Neuronal stem cell (in vitro differentiated cells): ENCODE measurements at regions not wholly inside any gene's neighbourhood (a gene's known extent, or its start where the extent isn't known, plus 50 kb on each side); places are given as distances from the start of the nearest gene placed in this dataset.
"Not testable (repeated sequence)": the region's sequence is repeated elsewhere in the genome, so short reads cannot be mapped to it uniquely, and the experiment has no call there.

Experiments used
- DNase-seq: peaks from one replicate; pipeline ENCODE4 v3.0.0-alpha.2; 2013; ENCODE audit warnings: low spot score
- H2AFZ ChIP-seq: one replicate; pipeline ENCODE4 v1.6.1; 2013; ENCODE audit warnings: mild to moderate bottlenecking, low read length, inconsistent platforms
- H2AK5ac ChIP-seq: 2 replicates; pipeline ENCODE4 v1.6.1; 2013; ENCODE audit warnings: low read depth, mild to moderate bottlenecking, inconsistent platforms, low read length, moderate library complexity, mixed read lengths
- H2BK120ac ChIP-seq: 2 replicates; pipeline ENCODE4 v1.6.1; 2013; ENCODE audit warnings: low read depth, mild to moderate bottlenecking, inconsistent platforms, low read length, moderate library complexity, mixed read lengths
- H2BK12ac ChIP-seq: one replicate; pipeline ENCODE4 v1.6.1; 2013; ENCODE audit warnings: low read length, inconsistent platforms
- H2BK15ac ChIP-seq: 2 replicates; pipeline ENCODE4 v1.6.1; 2013; ENCODE audit warnings: mild to moderate bottlenecking, low read length, inconsistent platforms, mixed read lengths
- H2BK5ac ChIP-seq: one replicate; pipeline ENCODE4 v1.6.1; 2013; ENCODE audit warnings: inconsistent platforms, mild to moderate bottlenecking, low read length, moderate library complexity
- H3K14ac ChIP-seq: one replicate; pipeline ENCODE4 v1.6.1; 2013; ENCODE audit warnings: low read length, inconsistent platforms
- H3K18ac ChIP-seq: 2 replicates; pipeline ENCODE4 v1.6.1; 2013; ENCODE audit warnings: low read length, inconsistent platforms
- H3K23ac ChIP-seq: 2 replicates; pipeline ENCODE4 v1.6.1; 2013; ENCODE audit warnings: low read depth, mild to moderate bottlenecking, mixed read lengths, low read length, inconsistent platforms; ENCODE audit not compliant: poor library complexity
- H3K27ac ChIP-seq: replicated peaks from 3 replicates; pipeline ENCODE4 v1.5.1; 2013; ENCODE audit warnings: low read length, inconsistent platforms
- H3K27me3 ChIP-seq, 3 experiments: 2 replicates each; pipeline ENCODE4 v1.6.1; 2013; ENCODE audit warnings: low read length in 3 of 3, mild to moderate bottlenecking in 2 of 3, inconsistent platforms in 1 of 3, low read depth in 1 of 3, mixed read lengths in 1 of 3, moderate library complexity in 1 of 3; ENCODE audit not compliant: control insufficient read depth in 3 of 3, insufficient read depth in 3 of 3
- H3K36me3 ChIP-seq, 2 donors: replicated peaks in 1 of 2; 2 replicates each; pipeline ENCODE4 v1.6.1; 2013; ENCODE audit warnings: low read length in 2 of 2; ENCODE audit not compliant: control insufficient read depth in 2 of 2, insufficient read depth in 2 of 2
- H3K4ac ChIP-seq: 2 replicates; pipeline ENCODE4 v1.6.1; 2013; ENCODE audit warnings: inconsistent platforms, mild to moderate bottlenecking, low read length, moderate library complexity
- H3K4me1 ChIP-seq, 2 donors: 1 replicate in 1 of 2; 2 replicates in 1 of 2; pipeline ENCODE4 v1.6.1; 2013; ENCODE audit warnings: low read length in 2 of 2, low read depth in 1 of 2; ENCODE audit not compliant: control insufficient read depth in 2 of 2, insufficient read depth in 1 of 2
- H3K4me2 ChIP-seq: one replicate; pipeline ENCODE4 v1.6.1; 2013; ENCODE audit warnings: mild to moderate bottlenecking, low read length, inconsistent platforms; ENCODE audit not compliant: insufficient read depth, poor library complexity, severe bottlenecking
- H3K4me3 ChIP-seq, 2 donors: 2 replicates each; pipeline ENCODE4 v1.5.1; 2013; ENCODE audit warnings: low read length in 2 of 2, mild to moderate bottlenecking in 2 of 2, inconsistent platforms in 1 of 2, moderate library complexity in 1 of 2
- H3K79me1 ChIP-seq: one replicate; pipeline ENCODE4 v1.6.1; 2013; ENCODE audit warnings: low read depth, mild to moderate bottlenecking, inconsistent platforms, low read length, moderate library complexity
- H3K9ac ChIP-seq: one replicate; pipeline ENCODE4 v1.6.1; 2013; ENCODE audit warnings: mild to moderate bottlenecking, low read depth, low read length, inconsistent platforms; ENCODE audit not compliant: poor library complexity
- H3K9me3 ChIP-seq, 2 donors: replicated peaks in 1 of 2; 2 replicates each; pipeline versions ENCODE3 to v1.6.1; 2013; ENCODE audit warnings: low read length in 2 of 2, mild to moderate bottlenecking in 2 of 2, inconsistent platforms in 1 of 2, low read depth in 1 of 2, mixed read lengths in 1 of 2, moderate library complexity in 1 of 2; ENCODE audit not compliant: control insufficient read depth in 2 of 2, insufficient read depth in 1 of 2
- H4K8ac ChIP-seq: one replicate; pipeline ENCODE4 v1.6.1; 2013; ENCODE audit warnings: low read depth, mild to moderate bottlenecking, inconsistent platforms, low read length, moderate library complexity
- H4K91ac ChIP-seq: one replicate; pipeline ENCODE4 v1.6.1; 2013; ENCODE audit warnings: low read length, low read depth, mild to moderate bottlenecking, inconsistent platforms; ENCODE audit not compliant: poor library complexity
- WGBS, 2 donors: extraction: QIAGEN DNeasy Blood & Tissue Kit; methylation state at CpG; one replicate each; pipeline ENCODE4 v1.1.7; 2013; ENCODE audit warnings: missing lambda C conversion rate in 2 of 2, mixed read lengths in 1 of 2; ENCODE audit not compliant: insufficient read length in 2 of 2, insufficient replicate concordance in 1 of 2; ENCODE audit errors: extremely low coverage in 2 of 2; 5-methylcytosine and 5-hydroxymethylcytosine counted together

GRCh38 chr10:46773897-46774236 lies 137.4 kb upstream of the PTPN20 start:
- H3K4ac ChIP-seq: not testable (repeated sequence)

GRCh38 chr10:46774366-46774765 lies 136.9 kb upstream of the PTPN20 start:
- not testable (repeated sequence) for H3K27me3 ChIP-seq, H2BK120ac ChIP-seq, H3K36me3 ChIP-seq, H3K4me1 ChIP-seq, H3K9ac ChIP-seq, H2AFZ ChIP-seq, H3K79me1 ChIP-seq, H3K18ac ChIP-seq, H2BK12ac ChIP-seq, H4K8ac ChIP-seq, H3K4ac ChIP-seq, H3K23ac ChIP-seq, H3K4me2 ChIP-seq, H3K14ac ChIP-seq, H3K9me3 ChIP-seq, DNase-seq, H2AK5ac ChIP-seq, H3K4me3 ChIP-seq, H4K91ac ChIP-seq, H2BK5ac ChIP-seq, H3K27ac ChIP-seq, H2BK15ac ChIP-seq
- no CpG with 5 or more reads among the region's 42 CpGs for WGBS, 2 donors

More at GRCh38 chr10:46773897-46774236, 137.4 kb upstream of the PTPN20 start:
- H3K9me3 ChIP-seq, H3K9ac ChIP-seq, H3K27me3 ChIP-seq, H3K4me3 ChIP-seq, H3K36me3 ChIP-seq, H3K14ac ChIP-seq, H2AFZ ChIP-seq, H2BK12ac ChIP-seq, H3K18ac ChIP-seq, H2AK5ac ChIP-seq, H2BK120ac ChIP-seq, H3K4me1 ChIP-seq, H3K4me2 ChIP-seq, H3K23ac ChIP-seq, H3K79me1 ChIP-seq, H4K8ac ChIP-seq, DNase-seq, H4K91ac ChIP-seq, H3K27ac ChIP-seq, H2BK5ac ChIP-seq, H2BK15ac ChIP-seq: not testable (repeated sequence)
- no CpG with 5 or more reads among the region's 14 CpGs for WGBS, 2 donors

- H2BK12ac ChIP-seq, H2AFZ ChIP-seq, H2BK15ac ChIP-seq, H3K4me3 ChIP-seq, H3K4me2 ChIP-seq, H3K14ac ChIP-seq, H3K27ac ChIP-seq, H2BK5ac ChIP-seq, H3K23ac ChIP-seq, H3K9me3 ChIP-seq, H3K27me3 ChIP-seq, H3K79me1 ChIP-seq, H3K4ac ChIP-seq, H3K4me1 ChIP-seq, H3K9ac ChIP-seq, H3K18ac ChIP-seq, H2BK120ac ChIP-seq, H4K8ac ChIP-seq, H4K91ac ChIP-seq, DNase-seq, H2AK5ac ChIP-seq, H3K36me3 ChIP-seq: not testable (repeated sequence)
- WGBS, 2 donors: no CpG with 5 or more reads among the region's 44 CpGs
Measured at GRCh38 chr10:46774945-46775667, 136.1 kb upstream of the PTPN20 start.

GRCh38 chr10:46775668-46776059 lies 135.6 kb upstream of the PTPN20 start:
- not testable (repeated sequence) for H2BK15ac ChIP-seq, H3K4me1 ChIP-seq, H3K27me3 ChIP-seq, H3K14ac ChIP-seq, H2AK5ac ChIP-seq, H3K4me3 ChIP-seq, H3K36me3 ChIP-seq, H3K4ac ChIP-seq, H2BK12ac ChIP-seq, H3K9ac ChIP-seq, H2AFZ ChIP-seq, H3K4me2 ChIP-seq, H3K23ac ChIP-seq, H2BK120ac ChIP-seq, H3K27ac ChIP-seq, DNase-seq, H2BK5ac ChIP-seq, H3K9me3 ChIP-seq, H4K8ac ChIP-seq, H3K79me1 ChIP-seq, H4K91ac ChIP-seq, H3K18ac ChIP-seq
- no CpG with 5 or more reads among the region's 17 CpGs for WGBS, 2 donors
